ENCODE measurements at regions not wholly inside any gene's neighbourhood (a gene's known extent, or its start where the extent isn't known, plus 50 kb on each side); places are given as distances from the start of the nearest gene placed in this dataset.

DNA sequence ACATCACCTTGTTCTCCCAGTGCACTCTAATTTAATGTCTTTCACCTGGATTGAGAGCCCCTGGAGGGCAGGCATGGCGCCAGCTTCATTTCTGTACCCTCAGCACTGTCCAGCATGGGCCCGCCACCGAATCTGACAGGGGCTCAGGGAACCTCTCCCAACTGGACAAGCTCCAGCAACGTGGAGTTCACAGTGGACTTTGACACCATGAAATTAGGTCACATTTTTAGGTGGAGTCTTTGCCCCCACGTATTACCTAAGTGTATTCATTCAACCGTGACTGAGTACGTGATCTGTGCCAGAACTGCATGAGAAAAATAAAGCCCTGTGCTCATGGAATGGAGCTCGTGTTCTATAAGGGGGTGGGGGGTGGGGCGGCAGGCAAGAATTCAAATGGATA is 94.1 kb upstream of the ATP2B2 start:
- TF ChIP-seq POLR2A (IDR thresholded peaks at IDR 0.05) = no peak
- TF ChIP-seq, protein P1, sequence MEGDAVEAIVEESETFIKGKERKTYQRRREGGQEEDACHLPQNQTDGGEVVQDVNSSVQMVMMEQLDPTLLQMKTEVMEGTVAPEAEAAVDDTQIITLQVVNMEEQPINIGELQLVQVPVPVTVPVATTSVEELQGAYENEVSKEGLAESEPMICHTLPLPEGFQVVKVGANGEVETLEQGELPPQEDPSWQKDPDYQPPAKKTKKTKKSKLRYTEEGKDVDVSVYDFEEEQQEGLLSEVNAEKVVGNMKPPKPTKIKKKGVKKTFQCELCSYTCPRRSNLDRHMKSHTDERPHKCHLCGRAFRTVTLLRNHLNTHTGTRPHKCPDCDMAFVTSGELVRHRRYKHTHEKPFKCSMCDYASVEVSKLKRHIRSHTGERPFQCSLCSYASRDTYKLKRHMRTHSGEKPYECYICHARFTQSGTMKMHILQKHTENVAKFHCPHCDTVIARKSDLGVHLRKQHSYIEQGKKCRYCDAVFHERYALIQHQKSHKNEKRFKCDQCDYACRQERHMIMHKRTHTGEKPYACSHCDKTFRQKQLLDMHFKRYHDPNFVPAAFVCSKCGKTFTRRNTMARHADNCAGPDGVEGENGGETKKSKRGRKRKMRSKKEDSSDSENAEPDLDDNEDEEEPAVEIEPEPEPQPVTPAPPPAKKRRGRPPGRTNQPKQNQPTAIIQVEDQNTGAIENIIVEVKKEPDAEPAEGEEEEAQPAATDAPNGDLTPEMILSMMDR (IDR thresholded peaks at IDR 0.05) = no peak
- no peak for TF ChIP-seq EP300 (IDR thresholded peaks at IDR 0.05)
- no peak for TF ChIP-seq POLR2AphosphoS5 (IDR thresholded peaks at IDR 0.05)

Data from gastroesophageal sphincter (tissue), 3 donors.